ENCODE measurements at regions not wholly inside any gene's neighbourhood (a gene's known extent, or its start where the extent isn't known, plus 50 kb on each side); places are given as distances from the start of the nearest gene placed in this dataset.

GRCh38 chr18:77198663-77199062 lies 51.0 kb upstream of the GALR1 start:
- TF ChIP-seq, protein P1, sequence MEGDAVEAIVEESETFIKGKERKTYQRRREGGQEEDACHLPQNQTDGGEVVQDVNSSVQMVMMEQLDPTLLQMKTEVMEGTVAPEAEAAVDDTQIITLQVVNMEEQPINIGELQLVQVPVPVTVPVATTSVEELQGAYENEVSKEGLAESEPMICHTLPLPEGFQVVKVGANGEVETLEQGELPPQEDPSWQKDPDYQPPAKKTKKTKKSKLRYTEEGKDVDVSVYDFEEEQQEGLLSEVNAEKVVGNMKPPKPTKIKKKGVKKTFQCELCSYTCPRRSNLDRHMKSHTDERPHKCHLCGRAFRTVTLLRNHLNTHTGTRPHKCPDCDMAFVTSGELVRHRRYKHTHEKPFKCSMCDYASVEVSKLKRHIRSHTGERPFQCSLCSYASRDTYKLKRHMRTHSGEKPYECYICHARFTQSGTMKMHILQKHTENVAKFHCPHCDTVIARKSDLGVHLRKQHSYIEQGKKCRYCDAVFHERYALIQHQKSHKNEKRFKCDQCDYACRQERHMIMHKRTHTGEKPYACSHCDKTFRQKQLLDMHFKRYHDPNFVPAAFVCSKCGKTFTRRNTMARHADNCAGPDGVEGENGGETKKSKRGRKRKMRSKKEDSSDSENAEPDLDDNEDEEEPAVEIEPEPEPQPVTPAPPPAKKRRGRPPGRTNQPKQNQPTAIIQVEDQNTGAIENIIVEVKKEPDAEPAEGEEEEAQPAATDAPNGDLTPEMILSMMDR (IDR thresholded peaks at IDR 0.05): no peak
- no peak for TF ChIP-seq POLR2AphosphoS5 (IDR thresholded peaks at IDR 0.05; ENCODE audit: low read depth, low read length)
- TF ChIP-seq SIN3A (IDR thresholded peaks at IDR 0.05; ENCODE audit: borderline replicate concordance, insufficient read depth, low read depth, low read length): no peak
- TF ChIP-seq REST (IDR thresholded peaks at IDR 0.05; ENCODE audit: insufficient read depth in 1 of 2, low read depth in 2 of 2, low read length in 1 of 2): no peak
